ENCODE measurements at regions not wholly inside any gene's neighbourhood (a gene's known extent, or its start where the extent isn't known, plus 50 kb on each side); places are given as distances from the start of the nearest gene placed in this dataset.
A peak's percentile ranks its signal among the peaks of the same experiment; 100 is the strongest.

- Histone ChIP-seq H3K27me3 (ENCODE audit: control insufficient read depth, insufficient read depth, low read length) (no peaks in the 10 kb centered on the region), H3K9ac (ENCODE audit: insufficient read depth, low read length) (no peak overlapping the region), H3K4me1 (ENCODE audit: control insufficient read depth, extremely low read depth, insufficient read depth, low read length) (peaks cover 2% of the 10 kb centered on the region), H3K79me2 (ENCODE audit: control insufficient read depth, insufficient read depth, low read length) (no peaks in the 10 kb centered on the region), H3K9me3 (ENCODE audit: control insufficient read depth, insufficient read depth, low read depth, low read length) (no peaks in the 10 kb centered on the region), H2AFZ (ENCODE audit: low read length) (no peak overlapping the region), H3K36me3 (ENCODE audit: control insufficient read depth, insufficient read depth, low read length) (no peaks in the 10 kb centered on the region), H4K20me1 (ENCODE audit: control insufficient read depth, extremely low read depth, insufficient read depth, low read length) (no peaks in the 10 kb centered on the region), H3K4me3 (replicated peaks in 1 of 4; ENCODE audit: control extremely low read depth in 1 of 4, insufficient read depth in 1 of 4, low read depth in 3 of 4, low read length in 4 of 4) (no peak overlapping the region), H3K4me2 (ENCODE audit: extremely low read depth, insufficient read depth, low read length) (no peak overlapping the region), H3K27ac (ENCODE audit: insufficient read depth, low read length) (no peak overlapping the region)
- DNase-seq (ENCODE audit: low read depth in 2 of 2): peak; percentile 38 to 48
- no peak for TF ChIP-seq CTCF (conservative IDR thresholded peaks at IDR 0.05 in 1 of 2, IDR thresholded peaks at IDR 0.05 in 1 of 2; ENCODE audit: low read depth in 1 of 2, low read length in 2 of 2)
- no peak for TF ChIP-seq EZH2 (IDR thresholded peaks at IDR 0.05; ENCODE audit: low read length, missing control alignments)
Observed at GRCh38 chr2:83054751-83055150, 1404.3 kb downstream of the SUCLG1 start.

- no peak overlapping the region for H2AFZ ChIP-seq (ENCODE audit: low read length)
- no peak overlapping the region for H3K9ac ChIP-seq (ENCODE audit: insufficient read depth, low read length)
- H3K4me2 ChIP-seq (ENCODE audit: extremely low read depth, insufficient read depth, low read length): no peak overlapping the region
- no peaks in the 10 kb centered on the region for H3K79me2 ChIP-seq (ENCODE audit: control insufficient read depth, insufficient read depth, low read length)
- H3K27ac ChIP-seq (ENCODE audit: insufficient read depth, low read length): no peak overlapping the region
- DNase-seq (ENCODE audit: low read depth in 2 of 2): peak in 1 of 2 donors; percentile 13
- TF ChIP-seq EZH2 (IDR thresholded peaks at IDR 0.05; ENCODE audit: low read length, missing control alignments): no peak
- no peak for TF ChIP-seq CTCF (conservative IDR thresholded peaks at IDR 0.05 in 1 of 2, IDR thresholded peaks at IDR 0.05 in 1 of 2; ENCODE audit: low read depth in 1 of 2, low read length in 2 of 2)
- H3K9me3 ChIP-seq (ENCODE audit: control insufficient read depth, insufficient read depth, low read depth, low read length): no peaks in the 10 kb centered on the region
- no peaks in the 10 kb centered on the region for H3K27me3 ChIP-seq (ENCODE audit: control insufficient read depth, insufficient read depth, low read length)
- H3K36me3 ChIP-seq (ENCODE audit: control insufficient read depth, insufficient read depth, low read length): no peaks in the 10 kb centered on the region
- H3K4me3 ChIP-seq (replicated peaks in 1 of 4; ENCODE audit: control extremely low read depth in 1 of 4, insufficient read depth in 1 of 4, low read depth in 3 of 4, low read length in 4 of 4): no peak overlapping the region
- H3K4me1 ChIP-seq (ENCODE audit: control insufficient read depth, extremely low read depth, insufficient read depth, low read length): peaks cover 2% of the 10 kb centered on the region
- H4K20me1 ChIP-seq (ENCODE audit: control insufficient read depth, extremely low read depth, insufficient read depth, low read length): no peaks in the 10 kb centered on the region
Observed at GRCh38 chr2:83051538-83052170, 1407.4 kb downstream of the SUCLG1 start.

GRCh38 chr2:83042053-83042452 is 1417.0 kb downstream of the SUCLG1 start:
- TF ChIP-seq EZH2 (IDR thresholded peaks at IDR 0.05; ENCODE audit: low read length, missing control alignments) (no peak), CTCF (conservative IDR thresholded peaks at IDR 0.05 in 1 of 2, IDR thresholded peaks at IDR 0.05 in 1 of 2; ENCODE audit: low read depth in 1 of 2, low read length in 2 of 2) (no peak)
- Histone ChIP-seq H3K27ac (ENCODE audit: insufficient read depth, low read length) (no peak overlapping the region), H3K27me3 (ENCODE audit: control insufficient read depth, insufficient read depth, low read length) (no peaks in the 10 kb centered on the region), H2AFZ (ENCODE audit: low read length) (no peak overlapping the region), H3K9ac (ENCODE audit: insufficient read depth, low read length) (no peak overlapping the region), H3K4me1 (ENCODE audit: control insufficient read depth, extremely low read depth, insufficient read depth, low read length) (no peaks in the 10 kb centered on the region), H4K20me1 (ENCODE audit: control insufficient read depth, extremely low read depth, insufficient read depth, low read length) (no peaks in the 10 kb centered on the region), H3K4me3 (replicated peaks in 1 of 4; ENCODE audit: control extremely low read depth in 1 of 4, insufficient read depth in 1 of 4, low read depth in 3 of 4, low read length in 4 of 4) (no peak overlapping the region), H3K4me2 (ENCODE audit: extremely low read depth, insufficient read depth, low read length) (no peak overlapping the region), H3K79me2 (ENCODE audit: control insufficient read depth, insufficient read depth, low read length) (no peaks in the 10 kb centered on the region), H3K9me3 (ENCODE audit: control insufficient read depth, insufficient read depth, low read depth, low read length) (no peaks in the 10 kb centered on the region), H3K36me3 (ENCODE audit: control insufficient read depth, insufficient read depth, low read length) (no peaks in the 10 kb centered on the region)
- no peak for DNase-seq (ENCODE audit: low read depth in 2 of 2)

Measured in fibroblast of lung (primary cell).